Brain microvascular endothelial cell (primary cell): ENCODE measurements at regions not wholly inside any gene's neighbourhood (a gene's known extent, or its start where the extent isn't known, plus 50 kb on each side); places are given as distances from the start of the nearest gene placed in this dataset.

Experiments
- DNase-seq: peaks from one replicate; pipeline ENCODE4 v3.0.0-alpha.2; 2020
- H3K27ac ChIP-seq: fragments of 250-450 bp; sonication (Bioruptor Pico); 2 replicates; pipeline ENCODE4 v1.5.1; 2020; ENCODE audit warnings: mild to moderate bottlenecking, moderate library complexity
- H3K27me3 ChIP-seq: fragments of 250-450 bp; sonication (Bioruptor Pico); replicated peaks from 2 replicates; pipeline ENCODE4 v1.5.1; 2020; ENCODE audit warnings: mild to moderate bottlenecking
- H3K36me3 ChIP-seq: fragments of 250-450 bp; sonication (Bioruptor Pico); replicated peaks from 2 replicates; pipeline ENCODE4 v1.5.1; 2020; ENCODE audit warnings: mild to moderate bottlenecking
- H3K4me3 ChIP-seq: 2 replicates; pipeline ENCODE4 v1.5.1; 2011; ENCODE audit warnings: low read depth, mild to moderate bottlenecking, control low read depth, low read length, moderate library complexity
- in situ Hi-C: cut with HindIII; loops from 2 replicates; pipeline ENCODE4 v1.10.0; 2017; ENCODE audit warnings: low sequenced_read_pairs, low pct_ligation_motif_present
- TF ChIP-seq, protein P1 (sequence below): IDR thresholded peaks from 2 replicates; pipeline ENCODE4 v1.5.1; 2011; ENCODE audit warnings: low read depth, mild to moderate bottlenecking, moderate library complexity, low read length, control low read depth, inconsistent platforms; ENCODE audit errors: missing control alignments

DNA sequence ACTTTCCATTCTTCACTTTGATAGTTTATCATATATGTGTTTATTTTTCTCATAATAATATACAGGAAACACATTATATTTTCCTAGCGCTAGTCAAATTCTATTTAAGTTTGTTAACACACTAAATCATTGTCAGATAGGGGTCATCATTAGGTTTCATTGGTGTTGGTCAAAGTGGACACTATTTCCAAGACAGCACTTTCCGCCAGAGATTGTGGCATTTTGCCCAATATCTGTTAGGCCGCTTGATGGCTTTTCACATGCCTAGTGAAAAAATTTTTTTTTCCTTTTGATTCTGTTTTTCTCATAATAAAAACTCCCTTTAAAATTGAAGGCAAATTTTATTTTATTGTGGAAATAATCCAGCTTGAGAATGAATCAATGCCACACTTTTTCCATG, 495.4 kb upstream of the AKR1E2 start:
- no peak overlapping the region for H3K4me3 ChIP-seq
- DNase-seq, result no peak
- H3K27me3 ChIP-seq, result no peaks in the 10 kb centered on the region
- TF ChIP-seq, protein P1, sequence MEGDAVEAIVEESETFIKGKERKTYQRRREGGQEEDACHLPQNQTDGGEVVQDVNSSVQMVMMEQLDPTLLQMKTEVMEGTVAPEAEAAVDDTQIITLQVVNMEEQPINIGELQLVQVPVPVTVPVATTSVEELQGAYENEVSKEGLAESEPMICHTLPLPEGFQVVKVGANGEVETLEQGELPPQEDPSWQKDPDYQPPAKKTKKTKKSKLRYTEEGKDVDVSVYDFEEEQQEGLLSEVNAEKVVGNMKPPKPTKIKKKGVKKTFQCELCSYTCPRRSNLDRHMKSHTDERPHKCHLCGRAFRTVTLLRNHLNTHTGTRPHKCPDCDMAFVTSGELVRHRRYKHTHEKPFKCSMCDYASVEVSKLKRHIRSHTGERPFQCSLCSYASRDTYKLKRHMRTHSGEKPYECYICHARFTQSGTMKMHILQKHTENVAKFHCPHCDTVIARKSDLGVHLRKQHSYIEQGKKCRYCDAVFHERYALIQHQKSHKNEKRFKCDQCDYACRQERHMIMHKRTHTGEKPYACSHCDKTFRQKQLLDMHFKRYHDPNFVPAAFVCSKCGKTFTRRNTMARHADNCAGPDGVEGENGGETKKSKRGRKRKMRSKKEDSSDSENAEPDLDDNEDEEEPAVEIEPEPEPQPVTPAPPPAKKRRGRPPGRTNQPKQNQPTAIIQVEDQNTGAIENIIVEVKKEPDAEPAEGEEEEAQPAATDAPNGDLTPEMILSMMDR, result no peak
- H3K36me3 ChIP-seq, result no peaks in the 10 kb centered on the region
- no peak overlapping the region for H3K27ac ChIP-seq
- in situ Hi-C loops, result no loop called here

DNA sequence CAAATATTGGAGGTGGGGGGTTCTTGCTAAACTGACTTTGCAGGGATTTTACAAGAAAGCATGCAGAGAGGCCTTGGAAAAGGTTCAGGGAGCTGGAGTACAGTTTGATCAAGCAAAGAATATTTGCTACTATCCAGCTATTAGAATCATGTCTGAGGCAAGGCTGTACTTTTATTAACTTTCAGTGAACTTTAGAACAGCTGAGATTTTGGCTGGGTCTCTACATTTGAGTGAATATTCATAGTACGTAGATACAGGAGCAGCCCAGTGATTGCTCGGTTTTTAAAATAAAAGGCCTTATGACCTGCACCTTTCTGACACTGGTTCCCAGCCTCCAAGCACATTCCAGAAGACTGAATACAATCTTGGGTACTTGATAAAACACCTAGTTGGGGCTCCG, 496.8 kb upstream of the AKR1E2 start:
- no peak overlapping the region for H3K27ac ChIP-seq
- in situ Hi-C loops, result no loop called here
- TF ChIP-seq, protein P1, result no peak
- no peaks in the 10 kb centered on the region for H3K27me3 ChIP-seq
- no peaks in the 10 kb centered on the region for H3K36me3 ChIP-seq
- no peak overlapping the region for H3K4me3 ChIP-seq
- no peak for DNase-seq

DNA sequence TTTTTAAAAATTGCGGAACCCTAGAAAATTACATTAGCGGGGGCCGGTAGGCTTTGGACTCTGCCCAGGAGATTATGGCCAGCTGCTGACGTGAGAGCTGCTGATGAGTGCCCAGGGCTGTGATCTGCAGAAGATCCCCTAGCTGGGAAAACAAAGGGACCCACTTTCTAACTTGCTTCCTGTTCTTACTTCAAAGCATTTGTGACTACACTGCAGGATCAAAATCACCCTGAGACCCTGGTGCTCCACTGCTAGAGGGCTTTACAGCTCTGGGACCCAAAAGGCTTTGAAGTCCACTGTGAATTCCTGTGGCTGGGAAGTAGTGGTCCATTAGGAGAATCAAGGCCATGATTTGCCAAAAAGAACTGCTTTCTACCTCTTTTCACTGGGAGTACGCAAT, 499.4 kb upstream of the AKR1E2 start:
- Histone ChIP-seq H3K27me3 (no peaks in the 10 kb centered on the region), H3K27ac (no peak overlapping the region), H3K4me3 (no peak overlapping the region), H3K36me3 (no peaks in the 10 kb centered on the region)
- in situ Hi-C loops, result no loop called here
- TF ChIP-seq, protein P1, result no peak
- no peak for DNase-seq

DNA sequence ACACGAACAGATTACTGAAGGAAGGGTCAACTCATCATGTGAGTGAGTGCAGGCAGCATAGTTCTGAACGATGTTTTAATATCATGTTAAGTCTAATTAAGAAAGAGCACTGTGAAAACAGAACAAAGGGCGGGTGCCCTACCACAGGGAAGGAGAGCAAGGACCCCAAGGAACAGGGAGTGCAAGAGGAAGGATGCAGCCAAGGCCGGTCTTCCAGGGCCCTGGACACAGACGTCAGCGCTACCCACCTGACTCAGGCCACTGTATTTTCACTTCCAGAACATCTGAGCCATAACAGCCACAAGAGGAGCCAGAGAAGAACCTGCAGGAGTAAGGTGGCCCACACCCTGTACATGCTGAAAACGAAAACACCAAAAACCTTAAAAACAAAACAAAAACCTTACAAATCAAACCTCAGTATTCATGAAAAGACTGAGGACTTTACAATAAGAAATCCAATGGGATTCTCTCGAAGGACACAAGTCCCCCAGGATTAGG, 506.1 kb upstream of the AKR1E2 start:
- in situ Hi-C loops, result no loop called here
- TF ChIP-seq, protein P1, result no peak
- no peaks in the 10 kb centered on the region for H3K36me3 ChIP-seq
- no peak overlapping the region for H3K4me3 ChIP-seq
- no peak overlapping the region for H3K27ac ChIP-seq
- H3K27me3 ChIP-seq, result no peaks in the 10 kb centered on the region
- DNase-seq, result no peak

DNA sequence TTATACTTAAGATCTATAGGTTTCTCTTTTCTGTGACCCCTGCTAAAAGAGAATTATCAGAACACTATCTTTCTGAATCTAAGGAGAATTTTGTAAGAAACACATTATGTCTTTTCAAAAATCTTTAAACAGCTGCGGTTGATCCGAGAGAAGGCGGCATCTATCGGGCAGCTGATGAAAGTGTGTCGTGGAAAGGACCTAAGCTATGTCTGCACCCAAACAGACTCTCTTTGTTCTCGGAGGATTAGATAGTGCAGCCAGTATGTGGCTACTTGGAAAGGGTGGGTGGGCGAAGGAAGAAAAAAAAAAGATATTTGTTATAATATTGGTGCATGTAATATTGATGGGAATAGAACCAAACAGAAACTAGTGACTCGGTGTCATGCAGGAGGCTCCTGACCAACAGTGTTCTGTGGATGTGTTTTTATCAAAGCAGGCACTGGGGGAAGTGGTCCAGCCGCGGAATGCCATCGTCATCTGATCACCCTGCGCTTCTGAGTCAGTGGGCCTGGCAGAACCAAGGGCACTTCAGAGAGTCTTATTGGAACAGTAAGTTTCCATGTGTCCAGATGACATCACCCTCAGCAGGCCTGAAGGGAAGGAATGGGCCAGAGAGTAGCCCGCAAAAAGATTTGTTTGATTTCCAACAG, 509.7 kb upstream of the AKR1E2 start:
- TF ChIP-seq, protein P1, result peak; percentile 51
- Histone ChIP-seq H3K27me3 (no peaks in the 10 kb centered on the region), H3K4me3 (peak overlapping the region; percentile 18), H3K36me3 (no peaks in the 10 kb centered on the region), H3K27ac (peak overlapping the region; percentile 65)
- peak; percentile 87 for DNase-seq
- in situ Hi-C loops, result no loop called here

DNA sequence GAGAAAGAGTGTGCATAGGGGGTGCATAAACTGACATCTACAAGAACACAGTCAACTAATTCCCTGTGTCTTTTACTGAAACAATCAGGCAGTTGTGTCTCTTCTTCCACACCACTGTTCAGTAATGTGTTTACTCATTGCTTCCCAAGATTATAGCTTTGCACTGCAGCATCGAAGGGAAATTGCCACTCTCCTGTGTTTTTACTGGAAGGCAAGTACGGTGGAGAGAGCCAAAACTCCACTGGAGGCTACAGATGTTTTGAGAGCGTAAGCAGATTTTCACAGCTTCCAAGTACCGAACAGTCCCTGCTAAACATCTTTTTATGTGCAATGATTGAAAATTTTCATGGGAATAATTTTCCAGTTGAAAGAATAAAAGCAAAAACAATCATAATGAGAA, 510.5 kb upstream of the AKR1E2 start:
- Histone ChIP-seq H3K27me3 (no peaks in the 10 kb centered on the region), H3K36me3 (no peaks in the 10 kb centered on the region), H3K27ac (peak overlapping the region; percentile 65), H3K4me3 (no peak overlapping the region)
- in situ Hi-C loops, result no loop called here
- TF ChIP-seq, protein P1, result no peak
- peak; percentile 12 for DNase-seq
